ENCODE measurements at regions not wholly inside any gene's neighbourhood (a gene's known extent, or its start where the extent isn't known, plus 50 kb on each side); places are given as distances from the start of the nearest gene placed in this dataset.

GRCh38 chr20:41776421-41776820, 158.2 kb upstream of the CHD6 start:
- Mint-ChIP-seq H3K27me3 (no peaks in the 10 kb centered on the region), H3K27ac (no peak overlapping the region), H3K4me1 (no peaks in the 10 kb centered on the region), H3K4me3 (no peak overlapping the region), H3K9me3 (no peaks in the 10 kb centered on the region), H3K36me3 (ENCODE audit: low read depth) (no peaks in the 10 kb centered on the region)
- DNase-seq, result no peak
- intact Hi-C loops (cut with micrococcal nuclease), result no loop called here

- intact Hi-C loops (cut with micrococcal nuclease), result no loop called here
- Mint-ChIP-seq H3K4me3 (no peak overlapping the region), H3K4me1 (no peaks in the 10 kb centered on the region), H3K27me3 (peaks cover 4% of the 10 kb centered on the region), H3K9me3 (no peaks in the 10 kb centered on the region), H3K27ac (no peak overlapping the region), H3K36me3 (ENCODE audit: low read depth) (no peaks in the 10 kb centered on the region)
- no peak for DNase-seq
Measured at GRCh38 chr20:41774291-41774690, 156.1 kb upstream of the CHD6 start.

DNA sequence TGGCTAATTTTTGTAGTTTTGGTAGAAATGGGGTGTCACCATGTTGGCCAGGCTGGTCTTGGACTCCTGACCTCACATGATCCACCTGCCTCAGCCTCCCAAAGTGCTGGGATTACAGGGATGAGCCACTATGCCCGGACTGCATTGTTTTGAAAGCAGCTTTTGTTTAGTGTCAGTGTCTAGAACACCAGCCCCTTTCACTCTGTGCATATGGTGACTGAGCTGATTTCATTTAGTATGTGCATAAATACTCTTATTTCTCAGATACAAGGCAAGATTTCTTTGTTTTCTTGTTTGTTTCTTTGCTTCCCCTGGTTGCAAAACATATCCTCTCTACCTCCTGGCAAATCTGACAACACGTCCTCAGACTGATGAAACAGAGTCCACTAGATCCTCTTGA, 152.8 kb upstream of the CHD6 start:
- H3K4me3 Mint-ChIP-seq, result no peak overlapping the region
- H3K27me3 Mint-ChIP-seq, result peaks cover 4% of the 10 kb centered on the region
- intact Hi-C loops (cut with micrococcal nuclease), result no loop called here
- H3K9me3 Mint-ChIP-seq, result no peaks in the 10 kb centered on the region
- no peaks in the 10 kb centered on the region for H3K4me1 Mint-ChIP-seq
- no peak for DNase-seq
- H3K27ac Mint-ChIP-seq, result no peak overlapping the region
- H3K36me3 Mint-ChIP-seq (ENCODE audit: low read depth), result no peaks in the 10 kb centered on the region

GRCh38 chr20:41770427-41770826, 152.2 kb upstream of the CHD6 start:
- Mint-ChIP-seq H3K36me3 (ENCODE audit: low read depth) (no peaks in the 10 kb centered on the region), H3K4me1 (no peaks in the 10 kb centered on the region), H3K27ac (no peak overlapping the region), H3K27me3 (peaks cover 4% of the 10 kb centered on the region), H3K9me3 (no peaks in the 10 kb centered on the region), H3K4me3 (no peak overlapping the region)
- intact Hi-C loops (cut with micrococcal nuclease), result no loop called here
- DNase-seq, result no peak

DNA sequence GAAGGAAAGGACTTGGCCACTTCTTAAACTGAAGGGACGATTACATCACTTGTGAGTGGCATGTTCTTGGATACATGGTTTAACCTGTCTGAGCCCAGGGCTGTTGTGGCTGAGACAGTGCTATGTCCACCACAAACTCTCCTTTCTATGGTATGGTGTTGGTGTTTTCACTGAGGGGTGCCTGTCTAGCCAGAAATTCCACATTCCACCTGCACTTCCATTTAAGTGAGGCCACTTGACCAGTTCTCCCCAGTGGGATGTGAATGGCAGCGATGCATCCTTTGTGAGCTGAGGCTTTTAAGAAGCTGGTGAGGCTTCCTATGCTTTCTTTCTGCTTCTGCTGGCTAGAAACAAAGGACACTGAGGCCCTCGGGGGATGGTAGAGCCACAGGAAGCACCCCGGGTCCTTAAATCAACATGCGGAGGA, 151.4 kb upstream of the CHD6 start:
- no peaks in the 10 kb centered on the region for H3K4me1 Mint-ChIP-seq
- DNase-seq, result no peak
- intact Hi-C loops (cut with micrococcal nuclease), result no loop called here
- H3K36me3 Mint-ChIP-seq (ENCODE audit: low read depth), result no peaks in the 10 kb centered on the region
- H3K27ac Mint-ChIP-seq, result no peak overlapping the region
- H3K9me3 Mint-ChIP-seq, result no peaks in the 10 kb centered on the region
- H3K4me3 Mint-ChIP-seq, result no peak overlapping the region
- peaks cover 4% of the 10 kb centered on the region for H3K27me3 Mint-ChIP-seq

DNA sequence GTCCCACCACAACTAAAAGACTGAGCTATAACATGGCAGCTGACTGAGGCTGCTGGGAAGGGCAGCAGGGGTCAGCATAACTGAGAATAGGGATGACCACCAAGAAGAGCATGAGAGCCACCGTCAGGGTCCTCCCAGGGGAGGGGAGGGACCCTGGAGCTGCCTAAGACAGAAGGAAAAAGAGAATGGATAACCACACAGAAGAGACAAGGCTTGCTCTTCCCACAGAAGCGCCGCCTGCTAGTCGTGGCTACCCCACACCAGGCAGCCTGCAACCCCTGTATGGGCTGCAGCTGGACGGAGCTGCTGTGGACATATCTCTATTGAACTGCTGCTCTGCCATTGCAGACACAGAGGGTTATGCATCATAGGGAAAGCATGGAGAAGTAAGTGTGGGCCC, 132.0 kb upstream of the CHD6 start:
- DNase-seq, result no peak
- Mint-ChIP-seq H3K9me3 (no peaks in the 10 kb centered on the region), H3K27ac (no peak overlapping the region), H3K36me3 (ENCODE audit: low read depth) (no peaks in the 10 kb centered on the region), H3K4me1 (no peaks in the 10 kb centered on the region), H3K4me3 (no peak overlapping the region), H3K27me3 (peaks cover 2% of the 10 kb centered on the region)
- intact Hi-C loops (cut with micrococcal nuclease), result no loop called here

DNA sequence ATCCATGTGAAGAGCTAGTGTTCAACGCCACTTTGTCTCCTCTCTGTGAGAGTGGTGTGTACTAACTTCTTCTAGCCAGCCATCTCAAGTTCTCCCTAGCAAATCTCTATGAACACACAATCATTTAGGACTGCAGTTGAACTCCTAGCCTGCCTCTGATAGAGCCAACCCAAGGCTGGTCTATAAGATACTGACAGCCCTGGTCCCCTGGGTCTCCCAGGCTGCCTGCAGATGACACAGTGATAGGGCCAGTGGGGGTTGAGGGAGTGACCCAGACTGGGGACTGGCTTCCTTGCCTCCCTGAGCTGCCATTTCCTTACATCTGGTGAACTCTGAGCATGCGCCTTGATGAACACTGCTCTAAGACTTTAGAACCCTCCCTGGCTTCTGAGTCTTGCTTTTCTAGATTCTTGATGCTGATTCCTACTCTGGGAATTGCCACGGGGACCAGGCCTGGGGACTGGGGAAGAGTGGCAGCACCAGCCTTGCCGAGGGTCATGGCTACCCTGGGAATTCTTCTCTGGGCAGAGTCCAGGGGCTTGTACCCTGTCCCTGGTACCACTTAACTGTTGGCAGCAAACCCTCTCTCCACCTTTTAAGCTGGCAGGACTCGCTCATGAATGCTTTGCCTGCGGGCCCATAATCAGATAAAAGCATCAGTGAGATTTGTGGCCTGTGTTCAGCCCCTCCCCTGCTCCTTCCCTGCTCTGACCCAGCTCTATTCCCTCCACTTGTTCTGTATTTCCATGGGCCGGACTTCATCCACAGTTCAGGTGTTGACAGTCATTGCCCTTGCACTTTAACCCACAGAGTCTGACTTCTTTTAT, 130.8 kb upstream of the CHD6 start:
- H3K4me3 Mint-ChIP-seq, result no peak overlapping the region
- H3K36me3 Mint-ChIP-seq (ENCODE audit: low read depth), result no peaks in the 10 kb centered on the region
- DNase-seq, result no peak
- H3K9me3 Mint-ChIP-seq, result no peaks in the 10 kb centered on the region
- peaks cover 7% of the 10 kb centered on the region for H3K27me3 Mint-ChIP-seq
- no peak overlapping the region for H3K27ac Mint-ChIP-seq
- H3K4me1 Mint-ChIP-seq, result no peaks in the 10 kb centered on the region
- intact Hi-C loops (cut with micrococcal nuclease), result no loop called here

GRCh38 chr20:41748051-41748450, 129.9 kb upstream of the CHD6 start:
- peak; percentile 43 for DNase-seq
- Mint-ChIP-seq H3K4me1 (no peaks in the 10 kb centered on the region), H3K9me3 (no peaks in the 10 kb centered on the region), H3K27ac (no peak overlapping the region), H3K27me3 (peaks cover 8% of the 10 kb centered on the region), H3K36me3 (ENCODE audit: low read depth) (no peaks in the 10 kb centered on the region), H3K4me3 (no peak overlapping the region)
- intact Hi-C loops (cut with micrococcal nuclease), result no loop called here

DNA sequence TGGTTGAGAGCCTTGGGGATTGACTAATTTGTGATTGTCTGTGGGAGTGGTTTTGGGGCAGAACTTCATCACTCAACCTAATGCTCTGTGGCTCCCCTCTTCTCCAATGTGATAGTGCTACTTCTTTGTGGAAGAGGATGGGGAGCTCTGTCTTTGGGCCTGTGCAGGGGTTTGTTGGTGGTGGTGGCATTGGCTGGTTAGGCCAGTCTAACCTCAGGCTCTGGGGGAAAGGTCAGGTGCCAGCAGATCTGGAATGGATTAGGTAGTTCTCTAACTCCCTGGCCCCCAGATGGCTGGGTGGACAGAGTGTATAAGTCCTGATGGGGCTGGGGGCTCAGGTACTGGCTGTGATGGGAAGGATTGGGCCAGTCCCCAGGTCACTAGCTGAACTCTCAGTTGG, 129.0 kb upstream of the CHD6 start:
- H3K36me3 Mint-ChIP-seq (ENCODE audit: low read depth), result no peaks in the 10 kb centered on the region
- H3K4me1 Mint-ChIP-seq, result no peaks in the 10 kb centered on the region
- peaks cover 8% of the 10 kb centered on the region for H3K27me3 Mint-ChIP-seq
- intact Hi-C loops (cut with micrococcal nuclease), result no loop called here
- DNase-seq, result no peak
- H3K27ac Mint-ChIP-seq, result no peak overlapping the region
- H3K9me3 Mint-ChIP-seq, result no peaks in the 10 kb centered on the region
- no peak overlapping the region for H3K4me3 Mint-ChIP-seq

GRCh38 chr20:41746635-41747034, 128.5 kb upstream of the CHD6 start:
- no peak for DNase-seq
- no peaks in the 10 kb centered on the region for H3K36me3 Mint-ChIP-seq (ENCODE audit: low read depth)
- intact Hi-C loops (cut with micrococcal nuclease), result no loop called here
- H3K9me3 Mint-ChIP-seq, result no peaks in the 10 kb centered on the region
- no peaks in the 10 kb centered on the region for H3K4me1 Mint-ChIP-seq
- H3K27ac Mint-ChIP-seq, result no peak overlapping the region
- H3K4me3 Mint-ChIP-seq, result no peak overlapping the region
- H3K27me3 Mint-ChIP-seq, result peaks cover 8% of the 10 kb centered on the region

GRCh38 chr20:41738604-41739206, 120.5 kb upstream of the CHD6 start:
- intact Hi-C loops (cut with micrococcal nuclease), result loop anchor here (5.0 kb wide), 2 partner anchors 1449 to 1669 kb away; partner anchors contain the start of gene PTPRT
- H3K4me3 Mint-ChIP-seq, result no peak overlapping the region
- no peaks in the 10 kb centered on the region for H3K27me3 Mint-ChIP-seq
- H3K9me3 Mint-ChIP-seq, result no peaks in the 10 kb centered on the region
- no peaks in the 10 kb centered on the region for H3K4me1 Mint-ChIP-seq
- no peaks in the 10 kb centered on the region for H3K36me3 Mint-ChIP-seq (ENCODE audit: low read depth)
- DNase-seq, result peak; percentile 80
- H3K27ac Mint-ChIP-seq, result no peak overlapping the region

- no peaks in the 10 kb centered on the region for H3K9me3 Mint-ChIP-seq
- no peak overlapping the region for H3K4me3 Mint-ChIP-seq
- H3K27ac Mint-ChIP-seq, result no peak overlapping the region
- H3K4me1 Mint-ChIP-seq, result no peaks in the 10 kb centered on the region
- intact Hi-C loops (cut with micrococcal nuclease), result loop anchor here (5.0 kb wide), 2 partner anchors 1451 to 1671 kb away; partner anchors contain the start of gene PTPRT
- peaks cover 1% of the 10 kb centered on the region for H3K27me3 Mint-ChIP-seq
- DNase-seq, result no peak
- H3K36me3 Mint-ChIP-seq (ENCODE audit: low read depth), result no peaks in the 10 kb centered on the region
Measured at GRCh38 chr20:41735949-41736348, 117.8 kb upstream of the CHD6 start.

DNA sequence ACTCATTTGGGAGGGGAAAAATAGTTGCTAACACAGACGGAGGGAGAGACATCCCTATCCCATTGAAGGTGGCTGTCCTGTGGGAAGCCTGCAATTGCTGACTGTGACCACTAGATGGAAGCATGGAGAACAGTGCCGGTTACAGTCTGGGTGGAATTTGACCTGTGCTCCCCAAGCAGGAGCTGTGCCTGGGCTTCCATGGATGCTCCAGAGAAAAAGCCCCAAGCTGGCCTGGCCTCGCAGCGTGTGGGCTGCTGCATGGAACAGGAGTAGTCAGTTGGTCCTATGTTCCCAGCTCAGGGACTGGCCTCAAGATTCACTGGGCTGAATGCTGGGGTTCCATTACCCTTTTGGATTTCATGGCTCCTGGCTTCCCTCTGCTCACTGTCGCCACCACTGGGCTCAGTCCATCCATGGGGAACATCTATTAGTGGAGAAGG, 116.3 kb upstream of the CHD6 start:
- no peaks in the 10 kb centered on the region for H3K4me1 Mint-ChIP-seq
- intact Hi-C loops (cut with micrococcal nuclease), result no loop called here
- no peaks in the 10 kb centered on the region for H3K9me3 Mint-ChIP-seq
- no peaks in the 10 kb centered on the region for H3K36me3 Mint-ChIP-seq (ENCODE audit: low read depth)
- peaks cover 1% of the 10 kb centered on the region for H3K27me3 Mint-ChIP-seq
- H3K27ac Mint-ChIP-seq, result no peak overlapping the region
- H3K4me3 Mint-ChIP-seq, result no peak overlapping the region
- DNase-seq, result peak; percentile 76

GRCh38 chr20:41733151-41733550, 115.0 kb upstream of the CHD6 start:
- Mint-ChIP-seq H3K36me3 (ENCODE audit: low read depth) (no peaks in the 10 kb centered on the region), H3K27ac (no peak overlapping the region), H3K4me1 (no peaks in the 10 kb centered on the region), H3K27me3 (peaks cover 1% of the 10 kb centered on the region), H3K4me3 (no peak overlapping the region), H3K9me3 (no peaks in the 10 kb centered on the region)
- intact Hi-C loops (cut with micrococcal nuclease), result no loop called here
- no peak for DNase-seq
